OCI-LY1 (cell line): ENCODE measurements at regions not wholly inside any gene's neighbourhood (a gene's known extent, or its start where the extent isn't known, plus 50 kb on each side); places are given as distances from the start of the nearest gene placed in this dataset.

Experiments
- CTCF ChIP-seq: fragments of 200-600 bp; sonication (generic), shearing (Covaris generic); IDR thresholded peaks from 2 replicates; pipeline ENCODE4 v1.5.1; 2017; ENCODE audit warnings: mild to moderate bottlenecking, antibody characterized with exemption, low read length, moderate library complexity, mixed read lengths
- EZH2 ChIP-seq: fragments of 200-600 bp; sonication (generic), shearing (Covaris generic); IDR thresholded peaks from 2 replicates; pipeline ENCODE4 v1.8.0; 2017; ENCODE audit warnings: borderline replicate concordance, mixed run types, mild to moderate bottlenecking, antibody characterized with exemption, low read length, moderate library complexity, mixed read lengths

- TF ChIP-seq CTCF: no peak
- TF ChIP-seq EZH2: no peak
Observed at GRCh38 chr12:78418919-78419318, 445.7 kb upstream of the SYT1 start.
